ENCODE measurements at regions not wholly inside any gene's neighbourhood (a gene's known extent, or its start where the extent isn't known, plus 50 kb on each side); places are given as distances from the start of the nearest gene placed in this dataset.

- no peak for TF ChIP-seq NFATC4 (CRISPR knock-in tag; IDR thresholded peaks at IDR 0.05)
- TF ChIP-seq ZNF416 (CRISPR knock-in tag; IDR thresholded peaks at IDR 0.05): no peak
- TF ChIP-seq ZNF425 (CRISPR knock-in tag; conservative IDR thresholded peaks at IDR 0.05): no peak
- TF ChIP-seq OVOL2 (CRISPR knock-in tag; IDR thresholded peaks at IDR 0.05; ENCODE audit: borderline replicate concordance): no peak
Observed at GRCh38 chr12:20205854-20206253, 162.5 kb upstream of the PDE3A start (continued).

- DNase-seq (ENCODE audit: low spot score) (no peak), ATAC-seq (no peak)
- no peak overlapping the region for H3K27ac Mint-ChIP-seq
- no peak overlapping the region for H3K4me3 Mint-ChIP-seq
- no peak for TF ChIP-seq CTCF (IDR thresholded peaks at IDR 0.05)
- TF ChIP-seq ZNF232 (CRISPR knock-in tag; IDR thresholded peaks at IDR 0.05): no peak
- no peak for TF ChIP-seq RELA (CRISPR knock-in tag; IDR thresholded peaks at IDR 0.05; ENCODE audit: borderline replicate concordance)
- TF ChIP-seq USF2 (CRISPR knock-in tag; IDR thresholded peaks at IDR 0.05): no peak
- TF ChIP-seq USF1 (CRISPR knock-in tag; IDR thresholded peaks at IDR 0.05): no peak
- no peak for TF ChIP-seq ERG (CRISPR knock-in tag; IDR thresholded peaks at IDR 0.05)
- no peak for TF ChIP-seq GRHL2 (CRISPR knock-in tag; IDR thresholded peaks at IDR 0.05; ENCODE audit: insufficient replicate concordance, severe bottlenecking)
- TF ChIP-seq ATF1 (CRISPR knock-in tag; IDR thresholded peaks at IDR 0.05): no peak
- TF ChIP-seq MXD4 (CRISPR knock-in tag; IDR thresholded peaks at IDR 0.05; ENCODE audit: borderline replicate concordance): no peak
- no peak for TF ChIP-seq HMGXB4 (CRISPR knock-in tag; IDR thresholded peaks at IDR 0.05)
- TF ChIP-seq JUN (CRISPR knock-in tag; IDR thresholded peaks at IDR 0.05): no peak
- TF ChIP-seq PRRX2 (CRISPR knock-in tag; IDR thresholded peaks at IDR 0.05): no peak
- TF ChIP-seq JAZF1 (CRISPR knock-in tag; IDR thresholded peaks at IDR 0.05): no peak
- no peak for TF ChIP-seq ETV6 (CRISPR knock-in tag; IDR thresholded peaks at IDR 0.05)
- TF ChIP-seq ZBTB43 (CRISPR knock-in tag; IDR thresholded peaks at IDR 0.05): no peak
- TF ChIP-seq FOXP4 (CRISPR knock-in tag; IDR thresholded peaks at IDR 0.05): no peak
- TF ChIP-seq ZNF512 (CRISPR knock-in tag; IDR thresholded peaks at IDR 0.05; ENCODE audit: borderline replicate concordance): no peak
- TF ChIP-seq E2F1 (CRISPR knock-in tag; IDR thresholded peaks at IDR 0.05): no peak
- peaks cover 6% of the 10 kb centered on the region for H3K9me3 Mint-ChIP-seq
- H3K27me3 Mint-ChIP-seq (ENCODE audit: low read depth): no peaks in the 10 kb centered on the region
- CTCF ChIA-PET: no interaction called here
- POLR2A ChIA-PET: no interaction called here
- H3K36me3 Mint-ChIP-seq: no peaks in the 10 kb centered on the region
- peaks cover 5% of the 10 kb centered on the region for H3K4me1 Mint-ChIP-seq
Observed at GRCh38 chr12:20206410-20206809, 161.9 kb upstream of the PDE3A start.
